ENCODE measurements at regions not wholly inside any gene's neighbourhood (a gene's known extent, or its start where the extent isn't known, plus 50 kb on each side); places are given as distances from the start of the nearest gene placed in this dataset.
A peak's percentile ranks its signal among the peaks of the same experiment; 100 is the strongest.
"Not testable (repeated sequence)": the region's sequence is repeated elsewhere in the genome, so short reads cannot be mapped to it uniquely, and the experiment has no call there.

DNA sequence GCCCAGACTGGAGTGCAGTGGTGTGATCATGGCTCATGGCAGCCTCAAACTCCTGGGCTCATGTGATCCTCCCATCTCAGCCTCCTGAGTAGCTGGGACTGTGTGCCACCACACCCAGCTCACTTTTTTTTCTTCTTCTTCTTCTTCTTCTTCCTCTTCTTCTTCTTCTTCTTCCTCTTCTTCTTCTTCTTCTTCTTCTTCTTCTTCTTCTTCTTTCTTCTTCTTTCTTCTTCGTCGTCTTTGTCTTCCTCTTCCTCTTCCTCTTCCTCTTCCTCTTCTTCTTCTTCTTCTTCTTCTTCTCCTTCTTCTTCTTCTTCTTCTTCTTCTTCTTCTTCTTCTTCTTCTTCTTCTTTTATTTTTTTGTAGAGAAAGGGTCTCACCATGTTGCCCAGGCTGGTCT, 78.8 kb upstream of the RPH3A start:
- DNase-seq: not testable (repeated sequence)

- DNase-seq: no peak
These were observed 78.1 kb upstream of the RPH3A start for GRCh38 chr12:112713471-112713870.

DNA sequence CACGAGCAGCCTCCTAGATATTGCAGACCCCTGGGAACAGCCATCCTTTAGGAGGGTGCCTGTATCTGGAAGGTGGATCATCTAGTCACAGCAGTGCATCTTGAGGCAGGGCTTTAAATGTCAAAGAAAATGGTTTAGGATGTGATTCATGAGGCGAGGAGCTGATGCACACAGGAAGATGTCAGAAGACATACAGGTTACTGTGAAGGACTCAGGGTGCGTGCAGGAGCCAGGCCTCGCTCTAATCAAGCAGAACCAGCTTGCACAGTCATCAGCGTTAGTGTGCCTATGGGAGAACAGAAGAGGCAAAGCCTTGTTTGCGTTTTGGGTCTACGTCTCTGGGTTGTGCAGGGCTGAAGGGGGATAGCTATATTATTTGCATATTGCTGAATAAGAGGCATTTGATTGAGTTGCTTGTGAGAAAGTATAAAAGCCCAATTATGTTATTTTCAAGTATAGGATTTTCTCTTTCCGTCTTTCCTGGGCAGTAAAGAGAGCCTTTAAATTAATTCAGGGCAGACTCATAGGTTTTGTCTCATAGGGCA, 77.3 kb upstream of the RPH3A start:
- no peak for DNase-seq

DNA sequence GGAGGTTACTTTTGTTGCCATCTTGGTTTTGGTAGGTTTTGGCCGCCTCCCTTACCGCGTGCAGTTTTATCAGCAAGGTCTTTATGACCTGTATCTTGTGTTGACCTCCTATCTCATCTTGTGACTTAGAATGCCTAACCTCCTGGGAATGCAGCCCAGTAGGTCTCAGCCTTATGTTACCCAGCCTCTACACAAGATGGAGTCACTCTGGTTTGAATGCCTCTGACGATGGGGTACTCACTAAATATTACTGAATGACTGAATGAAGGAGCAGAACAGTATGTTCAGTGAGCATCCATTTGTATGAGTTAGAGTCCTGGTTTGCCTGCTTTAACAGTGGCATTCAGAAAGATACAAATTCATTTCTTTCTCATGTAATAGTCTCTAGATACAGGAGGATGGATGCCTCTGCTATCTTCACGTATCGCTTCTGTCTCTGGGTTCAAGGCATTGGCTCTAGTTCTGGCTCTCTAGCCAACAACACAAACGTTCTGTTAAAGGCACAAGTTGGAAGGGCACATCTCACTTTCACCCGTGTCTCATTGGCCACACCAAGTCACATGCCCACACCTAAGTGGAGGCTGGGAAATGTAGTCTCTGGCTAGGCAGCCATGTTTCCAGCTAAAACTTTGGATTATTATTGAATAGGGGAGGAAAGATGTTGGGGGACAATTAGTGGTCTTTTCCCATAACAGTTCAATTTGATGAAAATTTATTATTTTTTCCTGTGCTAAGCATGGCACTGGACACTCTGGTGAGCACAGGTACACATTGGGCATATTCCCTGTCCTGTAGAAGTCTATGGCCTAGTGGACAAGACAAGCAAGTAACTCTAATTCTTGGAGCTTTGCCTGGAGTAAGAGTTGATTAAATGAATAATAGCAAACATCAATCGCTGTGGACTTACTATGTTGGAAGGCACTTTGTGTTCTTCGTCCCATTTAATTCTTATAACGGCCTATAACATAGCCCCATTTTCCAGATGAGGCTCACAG, 75.2 kb upstream of the RPH3A start:
- DNase-seq: peak; percentile 4

GRCh38 chr12:112728864-112729263, 62.7 kb upstream of the RPH3A start:
- no peak for DNase-seq

- no peak for DNase-seq
These were observed 56.5 kb upstream of the RPH3A start for GRCh38 chr12:112734859-112735695.

- DNase-seq: no peak
These were observed 53.0 kb upstream of the RPH3A start for GRCh38 chr12:112738531-112738930.

DNA sequence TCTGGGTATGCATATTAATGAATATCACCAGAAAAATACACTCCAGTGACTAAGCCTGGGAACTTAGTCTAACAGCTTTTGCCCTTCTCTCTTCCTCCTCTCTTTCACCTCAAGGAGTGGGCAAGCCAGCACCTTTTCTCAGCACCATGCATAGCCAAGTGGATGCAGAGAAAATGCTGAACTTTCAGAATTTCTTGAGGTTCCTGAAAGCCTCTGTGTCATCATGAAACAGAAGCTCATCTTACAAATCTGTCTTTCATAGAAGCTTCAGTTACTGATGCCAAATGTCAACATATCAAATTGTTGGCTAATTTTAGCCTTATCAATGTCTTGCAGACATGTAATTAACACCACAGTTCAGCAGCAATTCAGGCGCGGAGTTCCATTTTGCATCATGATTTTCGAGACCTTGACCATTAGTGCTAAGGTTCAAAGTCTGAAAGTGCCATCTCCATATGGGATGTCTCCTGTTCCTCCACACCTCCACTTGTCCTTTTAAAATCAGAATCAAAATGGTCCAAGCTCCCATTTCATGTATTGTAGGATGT, 51.1 kb upstream of the RPH3A start:
- DNase-seq: no peak

GRCh38 chr12:112741106-112741505, 50.4 kb upstream of the RPH3A start:
- no peak for DNase-seq

Data from CD4-positive, alpha-beta T cell treated with Interleukin-12 subunit alpha and Interleukin-12 subunit beta, for 1 hour (primary cell).